Tibial nerve (tissue), 4 donors: ENCODE measurements at regions not wholly inside any gene's neighbourhood (a gene's known extent, or its start where the extent isn't known, plus 50 kb on each side); places are given as distances from the start of the nearest gene placed in this dataset.

Experiments used
- DNase-seq, 2 donors: peaks; one replicate each; pipeline ENCODE4 v3.0.0-alpha.2; 2019; ENCODE audit warnings: low spot score in 2 of 2
- H3K27ac ChIP-seq, 4 donors: fragments of 200-600 bp; sonication (generic) in 3 of 4; one replicate each; pipeline ENCODE4 v1.5.1; 2017 to 2019; ENCODE audit warnings: mild to moderate bottlenecking in 1 of 4
- H3K27me3 ChIP-seq, 2 donors: fragments of 200-600 bp; sonication (generic) in 1 of 2; one replicate each; pipeline versions ENCODE4 v1.5.1 to v1.6.0; 2017 to 2019
- H3K36me3 ChIP-seq, 3 donors: fragments of 200-600 bp; sonication (generic); one replicate each; pipeline ENCODE4 v1.5.1; 2018 to 2019
- H3K4me1 ChIP-seq, 4 donors: fragments of 200-600 bp; sonication (generic) in 3 of 4; one replicate each; pipeline ENCODE4 v1.5.1; 2017 to 2019
- H3K4me3 ChIP-seq, 4 donors: fragments of 200-600 bp; sonication (generic) in 3 of 4; one replicate each; pipeline ENCODE4 v1.5.1; 2017 to 2019; ENCODE audit warnings: mild to moderate bottlenecking in 1 of 4, moderate library complexity in 1 of 4
- H3K9me3 ChIP-seq, 4 donors: fragments of 200-600 bp; sonication (generic) in 3 of 4; one replicate each; pipeline ENCODE4 v1.5.1; 2017 to 2019
- CTCF ChIP-seq, 5 experiments: fragments of 200-600 bp in 3 of 5; fragments of 450-650 bp in 2 of 5; sonication (generic) in 3 of 5; IDR thresholded peaks; one replicate each; pipeline ENCODE4 v1.5.1; 2016 to 2019; ENCODE audit warnings: antibody characterized with exemption in 5 of 5, mild to moderate bottlenecking in 3 of 5, moderate library complexity in 2 of 5
- EP300 ChIP-seq, 2 donors: sonication (generic); formaldehyde crosslinking; IDR thresholded peaks; one replicate each; pipeline ENCODE4 v1.6.1; 2017; ENCODE audit warnings: antibody characterized with exemption in 2 of 2, mild to moderate bottlenecking in 1 of 2
- POLR2A ChIP-seq, 2 donors: fragments of 450-650 bp; IDR thresholded peaks; one replicate each; pipeline ENCODE4 v1.6.1; 2017; ENCODE audit warnings: antibody characterized with exemption in 2 of 2, mild to moderate bottlenecking in 2 of 2, moderate library complexity in 2 of 2
- WGBS, 2 donors: methylation state at CpG; one replicate each; pipeline ENCODE4 v1.1.5; 2018; 5-methylcytosine and 5-hydroxymethylcytosine counted together

- no peak overlapping the region for H3K4me3 ChIP-seq
- H3K36me3 ChIP-seq, result no peaks in the 10 kb centered on the region
- 86 to 93% methylated on average over 21 of the region's 21 CpGs for WGBS, 2 donors
- no peaks in the 10 kb centered on the region for H3K9me3 ChIP-seq
- no peaks in the 10 kb centered on the region for H3K27me3 ChIP-seq
- TF ChIP-seq CTCF (IDR thresholded peaks at IDR 0.05) (no peak), EP300 (IDR thresholded peaks at IDR 0.05) (no peak), POLR2A (IDR thresholded peaks at IDR 0.05) (no peak)
- H3K27ac ChIP-seq, result no peak overlapping the region
- DNase-seq, result no peak
- H3K4me1 ChIP-seq, result no peaks in the 10 kb centered on the region
Measured at GRCh38 chr7:145324081-145324480, 488.2 kb upstream of the TPK1 start.

GRCh38 chr7:145313551-145313950, 477.7 kb upstream of the TPK1 start:
- Histone ChIP-seq H3K9me3 (peaks cover 0 to 4% (median 0%) of the 10 kb centered on the region in 4 donors), H3K36me3 (no peaks in the 10 kb centered on the region), H3K27ac (no peak overlapping the region), H3K4me3 (no peak overlapping the region), H3K27me3 (no peaks in the 10 kb centered on the region), H3K4me1 (no peaks in the 10 kb centered on the region)
- WGBS, 2 donors, result 54 to 64% methylated on average over 2 of the region's 2 CpGs
- no peak for DNase-seq
- TF ChIP-seq EP300 (IDR thresholded peaks at IDR 0.05), result no peak
- no peak for TF ChIP-seq CTCF (IDR thresholded peaks at IDR 0.05)
- TF ChIP-seq POLR2A (IDR thresholded peaks at IDR 0.05), result no peak

GRCh38 chr7:145293754-145294153, 457.9 kb upstream of the TPK1 start:
- Histone ChIP-seq H3K27me3 (no peaks in the 10 kb centered on the region), H3K9me3 (no peaks in the 10 kb centered on the region), H3K4me3 (no peak overlapping the region), H3K27ac (no peak overlapping the region), H3K36me3 (no peaks in the 10 kb centered on the region), H3K4me1 (no peaks in the 10 kb centered on the region)
- 77 to 80% methylated on average over 1 of the region's 1 CpG for WGBS, 2 donors
- TF ChIP-seq EP300 (IDR thresholded peaks at IDR 0.05) (no peak), CTCF (IDR thresholded peaks at IDR 0.05) (no peak), POLR2A (IDR thresholded peaks at IDR 0.05) (no peak)
- DNase-seq, result no peak

GRCh38 chr7:145293228-145293701, 457.4 kb upstream of the TPK1 start:
- Histone ChIP-seq H3K9me3 (no peaks in the 10 kb centered on the region), H3K4me3 (no peak overlapping the region), H3K27ac (no peak overlapping the region), H3K27me3 (no peaks in the 10 kb centered on the region), H3K4me1 (no peaks in the 10 kb centered on the region), H3K36me3 (no peaks in the 10 kb centered on the region)
- 53% methylated on average over 1 of the region's 1 CpG for WGBS, 2 donors
- TF ChIP-seq CTCF (IDR thresholded peaks at IDR 0.05) (no peak), POLR2A (IDR thresholded peaks at IDR 0.05) (no peak), EP300 (IDR thresholded peaks at IDR 0.05) (no peak)
- DNase-seq, result no peak

- 88 to 90% methylated on average over 6 of the region's 6 CpGs for WGBS, 2 donors
- H3K9me3 ChIP-seq, result no peaks in the 10 kb centered on the region
- no peak for DNase-seq
- TF ChIP-seq EP300 (IDR thresholded peaks at IDR 0.05) (no peak), CTCF (IDR thresholded peaks at IDR 0.05) (no peak), POLR2A (IDR thresholded peaks at IDR 0.05) (no peak)
- H3K27me3 ChIP-seq, result no peaks in the 10 kb centered on the region
- H3K36me3 ChIP-seq, result no peaks in the 10 kb centered on the region
- H3K4me3 ChIP-seq, result no peak overlapping the region
- H3K27ac ChIP-seq, result no peak overlapping the region
- no peaks in the 10 kb centered on the region for H3K4me1 ChIP-seq
Measured at GRCh38 chr7:145289384-145289783, 453.5 kb upstream of the TPK1 start.
